GM21515 (cell line): ENCODE measurements at regions not wholly inside any gene's neighbourhood (a gene's known extent, or its start where the extent isn't known, plus 50 kb on each side); places are given as distances from the start of the nearest gene placed in this dataset.

Experiments used
- ATAC-seq: cut with Tn5 transposase; IDR thresholded peaks from one replicate; pipeline ENCODE4 v1.9.1; 2021; ENCODE audit not compliant: unreplicated experiment

- no peak for ATAC-seq
Observed at GRCh38 chr11:45036010-45036409, 85.3 kb upstream of the TP53I11 start.

DNA sequence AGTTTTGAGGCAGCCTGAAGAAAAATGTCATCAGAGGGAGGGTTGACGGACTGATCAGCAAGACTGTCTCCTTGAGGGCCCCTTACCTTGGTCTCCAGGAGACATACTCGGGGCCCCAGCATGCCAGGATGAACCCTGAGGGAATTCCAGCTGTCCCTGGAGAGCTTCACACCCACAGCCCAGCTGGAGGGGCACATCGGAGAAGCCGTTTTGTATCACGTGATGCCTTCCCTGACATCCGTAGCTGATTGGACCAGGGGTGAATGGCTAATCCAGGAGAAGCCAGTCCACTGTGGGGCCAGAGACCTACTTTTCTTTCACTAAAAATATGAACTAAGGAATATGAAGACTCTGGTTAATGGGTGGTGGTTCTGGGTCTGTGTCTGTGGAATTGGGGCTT, 86.0 kb upstream of the TP53I11 start:
- no peak for ATAC-seq

DNA sequence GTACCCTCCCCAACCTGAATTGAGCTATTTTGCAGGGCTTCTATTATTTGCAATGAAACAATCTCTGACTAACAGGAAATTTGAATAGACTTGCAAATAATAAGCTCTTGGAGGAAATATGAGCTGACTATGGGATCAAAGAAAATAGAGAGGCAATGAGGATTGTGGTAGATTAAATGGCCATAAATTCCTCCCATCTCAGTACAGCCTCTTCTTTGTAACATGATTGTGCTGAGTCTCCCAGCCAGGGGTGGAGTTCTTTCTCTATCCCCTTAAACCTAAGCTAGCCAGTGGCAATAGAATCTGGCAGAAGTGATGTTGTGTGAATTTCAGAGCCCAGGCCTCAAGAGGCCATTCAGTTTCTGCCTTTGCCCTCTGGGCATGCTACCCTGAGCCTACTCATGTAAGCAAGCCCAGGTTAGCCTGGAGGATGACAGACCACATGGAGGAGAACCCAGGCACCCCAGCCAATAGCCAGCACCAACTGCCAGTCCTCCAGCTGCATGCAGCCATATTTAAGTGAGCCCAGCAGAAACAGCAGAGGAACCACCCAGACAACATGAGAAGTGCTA, 86.8 kb upstream of the TP53I11 start:
- ATAC-seq, result no peak

DNA sequence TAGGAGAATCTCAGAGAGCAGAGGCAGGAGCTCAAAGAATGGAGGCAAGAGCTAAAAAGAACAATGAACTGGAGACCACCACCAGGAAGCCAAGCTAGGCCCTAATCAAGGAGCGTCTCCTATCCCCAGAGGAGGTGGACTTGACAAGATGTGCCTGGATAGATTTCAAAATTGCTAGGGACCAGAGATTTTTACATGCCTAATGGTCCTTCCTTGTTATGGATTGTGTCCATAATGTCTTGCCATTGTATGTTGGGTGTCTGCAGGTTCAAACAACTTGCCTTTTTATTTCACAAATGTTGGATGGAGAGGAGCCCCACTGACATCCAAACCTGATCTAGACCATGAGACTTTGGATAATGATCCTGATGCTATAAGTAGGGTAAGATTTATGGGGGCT, 88.2 kb upstream of the TP53I11 start:
- ATAC-seq, result no peak

DNA sequence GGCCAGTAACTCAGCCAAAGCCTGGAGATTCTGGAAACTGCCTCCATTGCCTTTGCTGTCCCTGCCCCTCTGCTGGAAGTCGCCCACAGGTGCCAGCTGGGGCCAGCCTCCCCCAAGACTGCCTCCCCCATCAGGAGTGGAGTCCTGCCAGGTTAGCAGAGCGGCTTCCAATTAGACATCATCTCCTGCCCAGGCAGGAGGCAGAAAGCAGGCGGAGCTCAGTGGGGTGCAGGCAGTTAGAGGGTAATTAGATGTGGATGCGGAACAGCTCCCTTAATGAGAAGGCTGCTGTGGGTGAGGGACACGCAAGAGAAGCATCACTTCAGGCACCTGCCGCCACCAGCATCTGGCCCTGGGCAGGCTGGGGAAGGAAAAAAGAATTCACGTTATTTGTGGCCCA, 90.9 kb upstream of the TP53I11 start:
- no peak for ATAC-seq

GRCh38 chr11:45042560-45042959, 91.9 kb upstream of the TP53I11 start:
- ATAC-seq, result no peak

GRCh38 chr11:45043755-45044475, 93.2 kb upstream of the TP53I11 start:
- no peak for ATAC-seq

DNA sequence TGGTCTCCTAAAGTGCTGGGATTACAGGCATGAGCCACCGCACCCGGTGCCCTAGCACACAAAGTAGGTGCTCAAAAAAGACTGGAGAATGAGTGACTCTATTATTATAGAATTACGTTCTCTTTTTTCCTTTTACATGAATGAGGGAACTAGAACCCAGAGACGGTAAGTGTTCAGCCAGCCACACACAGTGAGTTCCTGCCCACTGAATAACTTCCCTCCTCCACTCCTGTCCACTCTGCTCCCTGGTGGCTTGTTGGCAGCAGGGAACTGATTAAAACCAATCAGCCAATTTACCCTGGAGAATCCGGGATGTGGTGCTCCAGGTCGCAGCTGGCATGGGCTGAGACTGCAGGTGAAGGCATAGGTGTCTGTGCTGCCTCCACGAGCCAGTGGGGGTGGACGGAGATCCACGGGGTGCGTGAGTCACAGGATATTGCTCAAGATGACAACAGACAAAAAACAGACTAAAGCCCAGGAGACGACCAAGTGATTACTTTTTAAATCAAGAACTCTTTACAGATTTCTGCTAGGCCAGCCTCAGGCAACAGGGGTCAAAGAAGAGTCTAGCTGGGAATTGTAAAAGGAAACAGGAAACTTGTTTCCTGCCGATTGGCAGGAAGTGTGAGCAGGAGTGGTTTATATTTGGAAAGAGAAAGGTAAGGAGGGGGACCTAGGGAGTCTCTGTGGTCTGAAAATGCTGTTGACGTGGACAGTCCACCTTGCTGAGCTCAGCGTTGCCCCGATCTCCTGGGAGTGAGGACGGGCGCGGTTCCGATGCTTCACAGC, 95.2 kb upstream of the TP53I11 start:
- ATAC-seq, result no peak

- ATAC-seq, result no peak
Observed at GRCh38 chr11:45048313-45048841, 97.7 kb upstream of the TP53I11 start.

- no peak for ATAC-seq
Observed at GRCh38 chr11:45048870-45049691, 97.4 kb upstream of the PRDM11 start.

DNA sequence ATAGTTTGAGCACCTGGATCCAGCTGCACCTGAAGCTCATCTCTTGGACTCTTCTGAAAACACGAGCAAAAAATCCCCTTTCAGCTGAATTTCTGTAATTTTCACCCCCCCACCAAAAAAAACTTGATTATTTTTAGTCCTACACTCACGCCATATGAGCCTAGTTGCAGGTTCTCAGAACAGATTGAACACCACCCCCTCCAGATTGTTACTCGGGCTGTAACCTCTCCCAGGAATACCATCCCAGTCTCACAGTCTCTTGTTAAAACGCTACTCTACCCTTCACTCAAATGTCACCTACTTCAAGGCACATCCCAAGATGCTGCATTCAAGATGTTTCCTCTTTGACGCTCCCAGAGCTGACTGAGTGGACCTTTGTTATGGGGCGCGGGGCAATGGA, 96.3 kb upstream of the PRDM11 start:
- no peak for ATAC-seq

DNA sequence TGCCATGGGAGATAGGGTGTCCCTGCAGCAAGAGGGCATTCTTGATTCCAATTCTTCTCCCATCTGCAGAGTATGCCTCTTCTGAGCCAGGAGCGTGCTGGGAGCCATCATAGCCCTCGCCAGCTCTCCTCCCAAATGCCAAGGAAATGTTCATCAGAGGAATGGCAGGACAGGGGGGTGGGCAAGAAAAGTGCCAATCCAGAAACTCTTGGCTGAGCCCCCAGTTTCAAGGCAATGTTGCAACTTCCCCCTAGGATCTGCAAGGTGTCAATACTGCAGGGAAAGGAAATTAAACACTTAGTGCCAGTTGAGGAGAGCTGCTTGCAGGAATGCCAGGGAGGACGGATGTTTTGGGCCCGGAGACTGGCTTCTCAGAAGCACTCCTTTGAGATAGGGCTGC, 94.8 kb upstream of the PRDM11 start:
- ATAC-seq, result no peak

- no peak for ATAC-seq
Observed at GRCh38 chr11:45052361-45052760, 94.1 kb upstream of the PRDM11 start.

- ATAC-seq, result no peak
Observed at GRCh38 chr11:45053736-45054446, 92.5 kb upstream of the PRDM11 start.

DNA sequence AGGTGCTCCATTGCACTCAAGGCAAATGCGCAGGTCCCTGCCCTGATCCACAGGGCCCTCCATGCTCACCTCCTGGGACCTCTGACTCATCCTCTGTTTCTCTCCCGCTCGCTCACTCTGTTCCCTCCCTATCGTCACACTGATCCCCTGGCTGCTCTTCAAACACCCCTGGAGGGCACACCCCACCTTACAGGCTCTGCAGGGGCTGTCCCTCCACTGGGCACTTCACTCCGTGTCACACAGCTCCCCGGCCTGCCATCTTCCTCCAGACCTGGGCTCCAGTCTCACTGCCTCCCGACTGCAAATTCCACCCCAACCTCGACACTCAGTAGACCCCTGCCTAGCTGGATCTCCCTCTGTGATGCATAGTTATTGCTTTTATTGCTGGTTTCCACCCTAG, 91.5 kb upstream of the PRDM11 start:
- ATAC-seq, result no peak

GRCh38 chr11:45056529-45056928, 89.9 kb upstream of the PRDM11 start:
- no peak for ATAC-seq

DNA sequence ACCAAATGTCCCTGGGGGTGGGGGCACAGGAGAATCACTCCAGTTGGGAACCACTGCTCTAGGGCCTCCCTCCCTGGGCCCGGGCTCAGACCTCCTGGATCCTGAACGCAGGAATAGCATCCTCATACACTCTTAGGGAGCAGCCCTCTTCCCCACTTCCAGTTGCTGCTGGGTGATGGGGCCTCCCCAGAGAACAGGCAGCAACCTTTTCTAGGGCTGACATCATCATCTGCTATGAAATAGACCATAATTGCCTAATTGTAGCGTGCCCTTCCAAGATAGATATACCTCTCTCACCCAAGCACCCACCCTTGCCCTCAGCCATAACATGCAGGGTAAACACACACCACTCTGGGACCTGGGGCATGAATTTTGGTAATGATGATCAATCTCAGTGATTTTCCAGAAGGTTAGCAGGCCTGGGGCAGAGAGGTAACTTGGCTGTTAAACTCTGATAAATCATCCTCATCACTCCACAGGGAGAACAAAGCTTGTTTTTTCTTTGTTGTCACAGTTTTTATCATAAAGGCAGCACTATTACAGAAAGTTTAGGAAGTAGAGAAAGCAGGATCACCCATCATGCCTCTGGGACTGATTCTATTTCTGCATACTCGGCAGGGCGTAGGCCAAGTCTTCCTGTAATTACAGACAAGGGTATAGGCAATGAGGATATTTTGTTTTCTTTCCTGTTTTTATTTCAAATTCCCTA, 88.3 kb upstream of the PRDM11 start:
- ATAC-seq, result no peak

GRCh38 chr11:45058647-45058950, 87.8 kb upstream of the PRDM11 start:
- ATAC-seq, result no peak

DNA sequence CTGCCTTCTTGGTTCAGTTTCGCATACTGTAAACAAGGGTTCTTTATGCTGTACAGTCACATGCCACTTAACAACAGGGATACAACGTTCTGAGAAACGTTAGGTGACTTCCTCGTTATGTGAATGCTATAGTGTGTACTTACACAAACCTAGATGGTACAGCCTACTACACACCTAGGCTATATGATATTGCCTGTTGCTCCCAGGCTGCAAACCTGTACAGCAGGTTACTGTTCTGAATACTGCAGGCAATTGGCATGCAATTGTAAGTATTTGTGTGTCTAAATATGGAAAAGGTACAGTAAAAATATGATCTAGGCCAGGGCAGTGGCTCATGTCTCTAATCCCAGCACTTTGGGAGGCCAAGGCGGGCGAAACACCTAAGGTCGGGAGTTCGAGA, 85.7 kb upstream of the PRDM11 start:
- no peak for ATAC-seq

DNA sequence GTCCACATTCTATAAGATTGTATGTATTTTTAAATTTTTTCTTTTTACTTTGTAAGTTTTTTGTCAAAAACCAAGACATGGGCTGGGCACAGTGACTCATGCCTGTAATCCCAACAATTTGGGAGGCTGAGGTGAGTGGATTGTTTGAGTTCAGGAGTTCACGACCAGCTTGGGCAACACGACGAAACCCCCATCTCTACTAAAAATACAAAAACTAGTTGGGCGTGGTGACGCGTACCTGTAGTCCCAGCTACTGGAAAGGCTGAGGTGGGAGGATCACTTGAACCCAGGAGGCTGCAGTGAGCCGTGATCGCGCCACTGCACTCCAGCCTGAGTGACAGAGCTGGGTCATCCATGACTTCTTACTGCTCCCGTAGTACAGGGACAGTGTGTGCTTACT, 84.8 kb upstream of the PRDM11 start:
- ATAC-seq, result no peak
